ENCODE measurements at regions not wholly inside any gene's neighbourhood (a gene's known extent, or its start where the extent isn't known, plus 50 kb on each side); places are given as distances from the start of the nearest gene placed in this dataset.

- no peak for DNase-seq
- ATAC-seq = no peak
- intact Hi-C loops (cut with micrococcal nuclease) = no loop called here
Measured at GRCh38 chr14:104331871-104332605, 193.7 kb downstream of the KIF26A start.

- intact Hi-C loops (cut with micrococcal nuclease) = no loop called here
- ATAC-seq = no peak
Measured at GRCh38 chr14:104332634-104333270, 194.4 kb downstream of the KIF26A start.

GRCh38 chr14:104333646-104334423 is 195.4 kb downstream of the KIF26A start:
- intact Hi-C loops (cut with micrococcal nuclease) = no loop called here
- no peak for DNase-seq
- ATAC-seq = no peak

More at GRCh38 chr14:104332634-104333270, 194.4 kb downstream of the KIF26A start:
- no peak for DNase-seq

GRCh38 chr14:104334424-104335161 is 196.2 kb downstream of the KIF26A start:
- ATAC-seq = no peak
- intact Hi-C loops (cut with micrococcal nuclease) = no loop called here
- DNase-seq = no peak

GRCh38 chr14:104335176-104335575 is 196.8 kb downstream of the KIF26A start:
- ATAC-seq = no peak
- DNase-seq = no peak
- intact Hi-C loops (cut with micrococcal nuclease) = no loop called here

- intact Hi-C loops (cut with micrococcal nuclease) = no loop called here
- DNase-seq = no peak
- no peak for ATAC-seq
Measured at GRCh38 chr14:104335611-104336010, 197.2 kb downstream of the KIF26A start.

GRCh38 chr14:104337351-104337750 is 199.0 kb downstream of the KIF26A start:
- DNase-seq (no peak), ATAC-seq (no peak)
- intact Hi-C loops (cut with micrococcal nuclease) = no loop called here

GRCh38 chr14:104339361-104339760 is 201.0 kb downstream of the KIF26A start:
- ATAC-seq (no peak), DNase-seq (no peak)
- intact Hi-C loops (cut with micrococcal nuclease) = no loop called here

- ATAC-seq = no peak
- DNase-seq = no peak
- intact Hi-C loops (cut with micrococcal nuclease) = no loop called here
Measured at GRCh38 chr14:104339829-104340228, 201.4 kb downstream of the KIF26A start.

- ATAC-seq = peak; percentile 76
- no peak for DNase-seq
- intact Hi-C loops (cut with micrococcal nuclease) = no loop called here
Measured at GRCh38 chr14:104341532-104342434, 203.4 kb downstream of the KIF26A start.

- intact Hi-C loops (cut with micrococcal nuclease) = no loop called here
- ATAC-seq = peak; percentile 22
- no peak for DNase-seq
Measured at GRCh38 chr14:104342435-104343293, 204.3 kb downstream of the KIF26A start.

- ATAC-seq (no peak), DNase-seq (no peak)
- intact Hi-C loops (cut with micrococcal nuclease) = no loop called here
Measured at GRCh38 chr14:104343294-104343625, 204.9 kb downstream of the KIF26A start.

GRCh38 chr14:104343690-104344640 is 205.6 kb downstream of the KIF26A start:
- intact Hi-C loops (cut with micrococcal nuclease) = no loop called here

GRCh38 chr14:104344818-104345620 is 206.6 kb downstream of the KIF26A start:
- intact Hi-C loops (cut with micrococcal nuclease) = no loop called here
- ATAC-seq = no peak

More at GRCh38 chr14:104343690-104344640, 205.6 kb downstream of the KIF26A start:
- ATAC-seq (peak; percentile 38), DNase-seq (no peak)

GRCh38 chr14:104345621-104346462 is 207.5 kb downstream of the KIF26A start:
- DNase-seq (no peak), ATAC-seq (no peak)
- intact Hi-C loops (cut with micrococcal nuclease) = no loop called here

More at GRCh38 chr14:104344818-104345620, 206.6 kb downstream of the KIF26A start:
- DNase-seq = no peak

Measured in left ventricle myocardium superior (tissue), 1 donor.